Liver (tissue), 3 donors: ENCODE measurements at regions not wholly inside any gene's neighbourhood (a gene's known extent, or its start where the extent isn't known, plus 50 kb on each side); places are given as distances from the start of the nearest gene placed in this dataset.

Source experiments
- CTCF ChIP-seq: fragments of 150-350 bp; IDR thresholded peaks from 2 replicates; pipeline ENCODE4 v1.5.1; 2017; ENCODE audit warnings: improper control_type of control experiment, low read depth, low read length; ENCODE audit not compliant: missing input control
- EGR1 ChIP-seq, 2 donors: IDR thresholded peaks; 2 replicates each; pipeline ENCODE4 v1.6.1; 2016 to 2018; ENCODE audit warnings: antibody characterized with exemption in 2 of 2, low read depth in 2 of 2
- NR2F2 ChIP-seq: IDR thresholded peaks from 2 replicates; pipeline ENCODE4 v1.6.1; 2016; ENCODE audit warnings: antibody characterized with exemption
- REST ChIP-seq: IDR thresholded peaks from 2 replicates; pipeline ENCODE4 v1.6.1; 2016; ENCODE audit warnings: antibody characterized with exemption, mild to moderate bottlenecking
- SP1 ChIP-seq: IDR thresholded peaks from 2 replicates; pipeline ENCODE4 v1.6.1; 2018; ENCODE audit warnings: antibody characterized with exemption, mild to moderate bottlenecking
- YY1 ChIP-seq: IDR thresholded peaks from 2 replicates; pipeline ENCODE4 v1.6.1; 2016; ENCODE audit warnings: antibody characterized with exemption, mild to moderate bottlenecking
- ZBTB33 ChIP-seq: IDR thresholded peaks from 2 replicates; pipeline ENCODE4 v1.6.1; 2016; ENCODE audit warnings: antibody characterized with exemption
- TF ChIP-seq, protein P1 (sequence below): IDR thresholded peaks from 2 replicates; pipeline ENCODE4 v1.6.1; 2016; ENCODE audit warnings: antibody characterized with exemption
- donor health status: healthy.
- donor health status: healthy.

DNA sequence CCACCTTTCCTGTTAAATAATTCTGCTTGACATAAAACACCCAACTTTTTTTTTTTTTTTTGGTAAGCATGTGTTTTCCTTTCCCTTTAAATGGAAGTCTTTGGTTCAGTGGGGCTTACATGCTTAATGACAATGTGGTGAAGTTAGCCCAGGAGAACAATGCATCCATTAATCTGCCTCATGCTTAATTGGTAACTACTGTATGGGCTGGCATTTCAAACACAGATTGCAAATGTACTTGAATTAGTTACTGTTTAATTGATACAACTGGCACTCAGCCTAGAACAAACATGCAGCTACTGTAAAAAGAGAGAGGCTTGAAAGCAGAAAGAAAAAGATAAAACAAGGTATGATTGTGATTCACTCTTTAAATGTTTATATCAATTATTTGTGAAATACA is 483.6 kb upstream of the NOX3 start:
- TF ChIP-seq CTCF = no peak
- TF ChIP-seq ZBTB33 = no peak
- no peak for TF ChIP-seq YY1
- no peak for TF ChIP-seq NR2F2
- no peak for TF ChIP-seq REST
- TF ChIP-seq, protein P1, sequence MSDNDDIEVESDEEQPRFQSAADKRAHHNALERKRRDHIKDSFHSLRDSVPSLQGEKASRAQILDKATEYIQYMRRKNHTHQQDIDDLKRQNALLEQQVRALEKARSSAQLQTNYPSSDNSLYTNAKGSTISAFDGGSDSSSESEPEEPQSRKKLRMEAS = no peak
- no peak for TF ChIP-seq EGR1 (IDR thresholded peaks at IDR 0.05; ENCODE audit: low read depth in 2 of 2)
- TF ChIP-seq SP1 = no peak
